ENCODE measurements at regions not wholly inside any gene's neighbourhood (a gene's known extent, or its start where the extent isn't known, plus 50 kb on each side); places are given as distances from the start of the nearest gene placed in this dataset.

GRCh38 chr10:28836435-28836743 is 159.1 kb downstream of the BAMBI start:
- no peak for DNase-seq
- Histone ChIP-seq H3K36me3 (no peaks in the 10 kb centered on the region), H3K4me3 (no peak overlapping the region), H3K27ac (no peak overlapping the region), H3K9me3 (no peaks in the 10 kb centered on the region), H3K27me3 (no peaks in the 10 kb centered on the region), H3K4me1 (peaks cover 0 to 24% (median 1%) of the 10 kb centered on the region in 4 donors)
- TF ChIP-seq, protein P1, sequence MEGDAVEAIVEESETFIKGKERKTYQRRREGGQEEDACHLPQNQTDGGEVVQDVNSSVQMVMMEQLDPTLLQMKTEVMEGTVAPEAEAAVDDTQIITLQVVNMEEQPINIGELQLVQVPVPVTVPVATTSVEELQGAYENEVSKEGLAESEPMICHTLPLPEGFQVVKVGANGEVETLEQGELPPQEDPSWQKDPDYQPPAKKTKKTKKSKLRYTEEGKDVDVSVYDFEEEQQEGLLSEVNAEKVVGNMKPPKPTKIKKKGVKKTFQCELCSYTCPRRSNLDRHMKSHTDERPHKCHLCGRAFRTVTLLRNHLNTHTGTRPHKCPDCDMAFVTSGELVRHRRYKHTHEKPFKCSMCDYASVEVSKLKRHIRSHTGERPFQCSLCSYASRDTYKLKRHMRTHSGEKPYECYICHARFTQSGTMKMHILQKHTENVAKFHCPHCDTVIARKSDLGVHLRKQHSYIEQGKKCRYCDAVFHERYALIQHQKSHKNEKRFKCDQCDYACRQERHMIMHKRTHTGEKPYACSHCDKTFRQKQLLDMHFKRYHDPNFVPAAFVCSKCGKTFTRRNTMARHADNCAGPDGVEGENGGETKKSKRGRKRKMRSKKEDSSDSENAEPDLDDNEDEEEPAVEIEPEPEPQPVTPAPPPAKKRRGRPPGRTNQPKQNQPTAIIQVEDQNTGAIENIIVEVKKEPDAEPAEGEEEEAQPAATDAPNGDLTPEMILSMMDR (IDR thresholded peaks at IDR 0.05), result no peak
- intact Hi-C loops (cut with DNase I; ENCODE audit: low total_unique reads), result no loop called here

- H3K4me3 ChIP-seq, result no peak overlapping the region
- intact Hi-C loops (cut with DNase I; ENCODE audit: low total_unique reads), result no loop called here
- TF ChIP-seq, protein P1 (IDR thresholded peaks at IDR 0.05), result no peak
Measured at GRCh38 chr10:28837613-28838390, 160.5 kb downstream of the BAMBI start.

GRCh38 chr10:28838908-28839307 is 161.6 kb downstream of the BAMBI start:
- TF ChIP-seq, protein P1 (IDR thresholded peaks at IDR 0.05), result no peak
- Histone ChIP-seq H3K27me3 (no peaks in the 10 kb centered on the region), H3K36me3 (no peaks in the 10 kb centered on the region), H3K4me1 (peaks cover 0 to 36% (median 9%) of the 10 kb centered on the region in 4 donors), H3K4me3 (no peak overlapping the region), H3K9me3 (no peaks in the 10 kb centered on the region), H3K27ac (no peak overlapping the region)
- intact Hi-C loops (cut with DNase I; ENCODE audit: low total_unique reads), result no loop called here
- DNase-seq, result no peak

More at GRCh38 chr10:28837613-28838390, 160.5 kb downstream of the BAMBI start:
- Histone ChIP-seq H3K27ac (no peak overlapping the region), H3K27me3 (no peaks in the 10 kb centered on the region), H3K4me1 (peaks cover 0 to 36% (median 9%) of the 10 kb centered on the region in 4 donors), H3K36me3 (no peaks in the 10 kb centered on the region), H3K9me3 (no peaks in the 10 kb centered on the region)
- DNase-seq, result no peak

DNA sequence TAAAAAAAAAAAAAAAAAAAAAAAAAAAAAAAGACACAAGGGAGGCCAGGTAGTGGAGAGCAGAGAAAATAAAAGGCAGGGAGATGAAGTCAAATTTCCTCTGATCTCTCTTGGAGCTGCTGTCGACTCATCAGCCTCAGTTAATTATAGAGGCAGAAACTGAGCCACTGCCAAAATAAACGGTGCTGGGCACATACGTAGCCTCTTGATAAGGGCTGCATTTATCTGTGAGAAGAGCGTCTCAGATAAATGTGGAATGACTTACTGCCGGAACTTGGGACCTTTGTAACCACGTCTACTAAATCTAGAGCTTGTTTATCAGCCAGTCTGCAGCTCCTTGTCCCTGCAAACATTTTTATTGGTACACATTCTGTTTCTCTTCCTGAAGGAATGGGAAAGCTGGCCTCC is 162.3 kb downstream of the BAMBI start:
- Histone ChIP-seq H3K4me1 (peaks cover 0 to 36% (median 9%) of the 10 kb centered on the region in 4 donors), H3K9me3 (no peaks in the 10 kb centered on the region), H3K27ac (no peak overlapping the region), H3K4me3 (no peak overlapping the region), H3K36me3 (no peaks in the 10 kb centered on the region), H3K27me3 (no peaks in the 10 kb centered on the region)
- TF ChIP-seq, protein P1 (IDR thresholded peaks at IDR 0.05), result no peak
- intact Hi-C loops (cut with DNase I; ENCODE audit: low total_unique reads), result no loop called here
- DNase-seq, result no peak

- Histone ChIP-seq H3K4me3 (no peak overlapping the region), H3K27me3 (no peaks in the 10 kb centered on the region), H3K27ac (no peak overlapping the region), H3K4me1 (peaks cover 0 to 36% (median 9%) of the 10 kb centered on the region in 4 donors), H3K36me3 (no peaks in the 10 kb centered on the region), H3K9me3 (no peaks in the 10 kb centered on the region)
- DNase-seq, result no peak
- TF ChIP-seq, protein P1 (IDR thresholded peaks at IDR 0.05), result no peak
- intact Hi-C loops (cut with DNase I; ENCODE audit: low total_unique reads), result no loop called here
Measured at GRCh38 chr10:28840202-28840601, 162.9 kb downstream of the BAMBI start.
